GM23248 (cell line): ENCODE measurements at regions not wholly inside any gene's neighbourhood (a gene's known extent, or its start where the extent isn't known, plus 50 kb on each side); places are given as distances from the start of the nearest gene placed in this dataset.

Experiments used
- EZH2 ChIP-seq: fragments of 200-600 bp; sonication (generic); IDR thresholded peaks from 2 replicates; pipeline ENCODE4 v1.6.1; 2018; ENCODE audit warnings: antibody characterized with exemption, mild to moderate bottlenecking; ENCODE audit not compliant: insufficient read depth, poor library complexity, severe bottlenecking
- EZH2phosphoT487 ChIP-seq: fragments of 200-600 bp; sonication (generic); IDR thresholded peaks from 2 replicates; pipeline ENCODE4 v1.6.1; 2018; ENCODE audit warnings: antibody characterized with exemption, moderate library complexity, mild to moderate bottlenecking, low read depth; ENCODE audit not compliant: insufficient read depth

DNA sequence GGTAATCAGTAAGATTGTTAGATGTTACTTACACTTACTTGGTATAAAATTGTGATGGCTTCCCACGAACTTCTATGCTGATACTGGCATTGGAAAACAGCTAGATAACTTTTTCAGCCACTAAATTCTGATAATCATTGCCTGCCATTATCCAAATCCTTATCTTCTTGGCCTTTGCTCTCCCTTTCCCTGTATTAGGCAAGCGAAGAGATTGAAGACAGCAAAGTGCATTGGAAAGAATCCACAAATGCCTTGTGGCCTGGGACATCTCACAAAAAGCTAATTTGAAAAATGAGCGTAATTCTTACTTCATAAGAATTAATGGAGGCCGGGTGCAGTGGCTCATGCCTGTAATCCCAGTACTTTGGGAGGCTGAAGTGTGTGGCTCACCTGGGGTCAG is 79.5 kb upstream of the MARCKS start:
- TF ChIP-seq EZH2phosphoT487: no peak
- no peak for TF ChIP-seq EZH2
